ENCODE measurements at regions not wholly inside any gene's neighbourhood (a gene's known extent, or its start where the extent isn't known, plus 50 kb on each side); places are given as distances from the start of the nearest gene placed in this dataset.

DNA sequence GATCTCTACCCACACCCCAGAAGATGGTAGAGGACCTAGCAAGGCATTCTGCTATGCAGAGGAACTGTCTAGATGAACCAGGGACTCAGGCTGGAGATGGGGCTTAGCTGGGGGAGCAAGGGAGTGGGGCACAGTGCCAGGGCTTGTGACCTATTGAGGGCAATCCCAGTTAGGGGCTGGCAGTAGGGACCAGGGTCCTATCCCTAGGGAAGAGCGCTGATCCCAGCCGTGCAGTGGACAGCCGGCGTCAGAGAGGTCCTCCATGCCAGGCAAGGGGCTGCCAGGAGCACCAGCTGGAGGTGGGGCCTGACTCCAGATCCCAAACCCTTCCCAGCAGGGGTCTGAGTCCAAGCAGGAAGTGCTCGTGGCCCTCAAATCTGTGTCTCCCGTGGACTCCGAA is 52.7 kb upstream of the NEURL1B start:
- no peak for DNase-seq

- no peak for DNase-seq
These were observed 54.0 kb upstream of the NEURL1B start for GRCh38 chr5:172587061-172587405.

DNA sequence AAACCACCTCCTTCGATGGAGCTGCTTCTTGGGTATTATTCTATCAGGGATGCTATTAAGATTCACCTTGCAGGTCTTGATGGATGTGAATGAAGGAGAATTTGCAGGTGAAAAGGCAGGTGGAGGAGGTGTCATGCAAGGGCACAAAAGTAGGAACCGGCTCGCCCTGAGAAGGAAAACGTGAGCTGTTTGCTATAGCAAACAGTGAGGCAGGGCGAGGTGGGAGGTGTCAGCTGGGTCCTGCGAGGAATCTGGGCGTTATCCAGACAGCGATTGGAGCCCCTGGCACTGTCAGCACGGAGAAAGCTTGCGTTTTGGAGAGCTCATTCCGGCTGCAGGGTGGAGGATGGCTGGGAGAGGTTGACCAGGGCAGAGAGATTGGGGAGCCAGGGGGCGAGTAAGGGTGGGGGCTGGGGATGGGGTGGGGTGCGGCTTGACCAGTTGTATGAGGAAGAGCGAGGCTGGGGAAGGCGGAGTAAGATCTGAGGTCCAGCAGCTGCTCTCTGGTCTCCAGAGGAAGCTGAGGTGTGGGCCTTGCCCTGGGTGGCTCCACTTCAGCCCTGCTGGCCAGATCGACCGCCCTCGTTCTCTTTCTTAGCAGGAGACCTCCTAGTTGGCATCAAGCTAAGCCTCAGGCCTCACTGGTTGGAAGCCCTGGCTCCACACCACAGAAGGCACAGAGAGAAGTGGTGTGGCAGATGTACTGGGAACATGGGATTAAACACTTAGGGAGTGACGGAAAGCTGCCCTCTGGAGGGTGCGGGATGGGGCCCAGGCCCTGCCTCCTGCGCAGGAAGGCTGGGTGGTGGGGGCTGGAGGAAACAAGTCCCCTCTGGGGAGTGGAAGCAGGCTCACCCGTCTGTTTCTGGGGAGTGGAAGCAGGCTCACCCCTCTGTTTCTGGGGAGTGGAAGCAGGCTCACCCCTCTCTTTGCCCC is 54.7 kb upstream of the NEURL1B start:
- DNase-seq = no peak

GRCh38 chr5:172585114-172585513 is 55.9 kb upstream of the NEURL1B start:
- no peak for DNase-seq

DNA sequence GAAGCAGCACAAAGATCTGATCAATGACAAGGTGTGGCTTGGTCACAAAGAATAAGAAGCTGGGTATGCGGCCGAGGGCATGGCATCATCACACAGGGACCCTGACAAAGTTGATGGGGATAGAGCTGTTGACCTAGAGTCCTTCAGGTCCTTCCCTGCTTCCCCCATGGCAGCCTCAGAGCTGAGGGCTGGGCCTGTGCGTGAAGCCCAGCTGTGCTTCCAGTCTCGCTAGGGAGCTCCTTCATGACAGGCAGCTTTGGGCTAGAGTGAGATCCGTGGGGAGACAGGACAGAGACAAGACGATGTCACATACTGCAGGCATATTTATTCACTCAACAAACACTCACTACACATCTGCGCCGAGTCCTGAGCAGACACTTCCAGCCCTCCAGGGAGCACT is 56.4 kb upstream of the NEURL1B start:
- no peak for DNase-seq

- peak in 1 of 3 donors; percentile 10 for DNase-seq
These were observed 57.0 kb upstream of the NEURL1B start for GRCh38 chr5:172583931-172584511.

GRCh38 chr5:172582940-172583339 is 58.1 kb upstream of the NEURL1B start:
- DNase-seq = no peak

GRCh38 chr5:172581315-172581714 is 59.7 kb upstream of the NEURL1B start:
- no peak for DNase-seq

DNA sequence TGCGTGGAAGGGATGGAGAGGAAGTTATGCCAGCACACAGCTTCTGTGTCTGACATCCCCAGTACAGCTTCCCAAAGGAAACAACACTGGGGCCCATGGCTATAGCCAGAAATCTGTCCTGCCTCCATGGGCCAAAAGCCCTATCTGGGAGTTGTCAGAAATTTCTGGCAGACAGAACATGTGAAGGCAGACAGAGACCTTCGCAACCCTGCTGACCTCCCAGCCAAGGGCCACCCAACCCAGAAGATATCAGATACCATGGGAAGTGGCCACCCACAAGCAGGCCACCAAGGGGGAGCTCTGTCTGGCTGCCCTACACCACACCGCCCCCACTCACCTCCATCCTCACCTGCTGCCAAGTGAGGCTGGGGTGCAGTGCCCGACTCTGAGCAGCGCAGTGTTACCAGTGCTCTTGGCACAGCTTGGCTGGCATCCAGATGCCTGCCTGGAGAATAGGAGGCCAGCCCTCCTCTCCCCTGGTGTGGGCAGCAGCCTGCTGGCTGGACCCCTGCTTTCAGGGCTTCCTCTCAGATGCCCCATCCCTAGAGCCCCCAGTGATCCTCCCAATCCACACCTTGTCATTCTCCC is 61.6 kb upstream of the NEURL1B start:
- no peak for DNase-seq

- DNase-seq = no peak
These were observed 63.7 kb upstream of the NEURL1B start for GRCh38 chr5:172577267-172577909.

GRCh38 chr5:172575816-172576545 is 65.1 kb upstream of the NEURL1B start:
- DNase-seq = no peak

GRCh38 chr5:172575416-172575815 is 65.6 kb upstream of the NEURL1B start:
- DNase-seq = no peak

DNA sequence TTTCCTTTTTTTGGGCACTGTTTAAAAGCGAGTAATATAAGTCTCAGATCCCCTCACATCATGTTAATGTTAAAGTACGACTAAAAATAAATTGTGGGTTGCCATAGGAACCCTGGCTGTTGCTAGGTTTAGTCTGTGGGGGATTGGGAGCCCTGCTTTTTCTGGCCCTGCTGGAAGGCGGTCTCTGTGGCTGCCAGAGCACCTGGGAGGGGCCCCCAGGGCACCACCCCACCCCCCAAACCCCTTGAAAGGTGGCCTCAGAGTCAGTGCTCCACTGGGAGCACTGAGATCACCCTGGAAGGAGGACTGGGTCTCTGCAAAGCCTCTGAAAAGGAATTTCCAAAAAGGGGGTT is 66.2 kb upstream of the NEURL1B start:
- DNase-seq = no peak

GRCh38 chr5:172573986-172574870 is 66.8 kb upstream of the NEURL1B start:
- DNase-seq = no peak

DNA sequence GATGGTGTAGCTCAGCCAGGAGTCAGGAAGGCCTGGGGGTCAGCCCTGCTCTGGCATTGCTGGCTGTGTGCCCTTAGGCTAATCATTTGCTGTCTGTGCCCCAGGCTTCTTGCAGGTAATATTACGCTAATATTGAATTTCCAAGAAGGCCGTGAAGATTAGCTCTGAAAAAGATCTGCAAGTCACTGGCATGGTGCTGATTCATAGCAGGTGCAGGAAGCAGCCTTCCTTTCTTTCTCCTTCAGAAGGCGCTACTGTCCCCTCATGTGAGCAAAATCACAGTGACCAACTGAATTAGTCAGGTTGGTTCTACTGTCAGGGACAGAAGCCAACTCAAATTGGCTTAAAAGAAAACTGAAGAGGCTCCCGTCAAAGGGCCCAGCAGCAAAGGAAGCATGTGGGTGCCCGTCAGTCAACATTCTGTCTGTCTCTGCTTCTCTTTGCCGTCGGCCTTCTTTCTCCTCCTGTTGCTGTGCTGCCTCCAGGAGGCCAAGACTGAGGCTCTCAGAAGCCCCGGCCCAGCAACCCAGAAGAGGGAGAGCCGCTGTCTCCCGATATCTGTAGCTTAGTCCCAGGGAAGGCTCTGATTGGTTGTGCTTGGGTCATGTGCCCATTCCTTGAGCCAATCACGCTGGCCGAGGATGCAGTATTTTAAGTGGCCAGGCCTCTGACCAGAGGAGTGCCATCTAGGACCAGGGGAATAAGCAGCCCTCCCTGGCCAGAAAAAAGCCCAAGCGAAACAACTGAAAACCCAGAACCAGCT is 67.8 kb upstream of the NEURL1B start:
- DNase-seq = no peak

DNA sequence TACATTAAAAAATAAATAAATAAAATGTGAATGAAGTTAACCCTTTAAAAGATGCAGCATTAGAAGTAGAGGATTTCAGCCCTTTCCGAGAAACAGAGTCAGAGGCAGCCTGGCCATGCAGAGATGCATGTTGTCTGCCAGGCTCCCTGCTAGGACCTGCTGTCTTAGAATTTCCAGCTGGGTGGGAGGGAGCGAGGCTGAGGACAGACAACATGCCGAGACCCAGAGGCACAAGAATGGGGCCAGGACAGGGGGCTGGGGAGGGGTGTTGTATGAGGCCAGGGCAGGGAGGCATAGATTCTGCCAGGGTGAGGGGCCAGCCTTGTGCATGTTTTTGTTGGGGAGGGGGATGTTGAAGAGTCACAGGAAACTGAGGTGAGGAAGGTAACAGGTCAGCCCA is 68.6 kb upstream of the NEURL1B start:
- DNase-seq = no peak

DNA sequence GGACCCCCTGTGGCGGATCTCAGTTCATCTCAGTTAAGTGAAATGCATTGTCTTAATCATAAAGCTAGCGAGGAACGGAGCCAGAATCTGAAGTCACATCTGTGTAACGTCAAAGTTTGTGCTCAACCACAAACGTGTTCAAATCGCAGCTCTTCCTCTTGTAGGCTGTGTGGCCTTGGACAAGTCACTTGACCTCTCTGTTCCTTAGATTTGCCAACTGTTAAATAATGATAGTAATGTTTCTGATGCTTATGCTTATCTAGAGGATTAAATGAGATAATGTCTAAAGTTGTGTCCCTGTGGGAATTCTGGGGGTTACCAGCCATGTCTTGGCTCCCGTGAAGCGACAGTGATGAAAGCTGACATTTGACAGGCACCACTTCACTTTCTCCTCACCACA is 69.2 kb upstream of the NEURL1B start:
- no peak for DNase-seq

GRCh38 chr5:172571413-172571812 is 69.7 kb upstream of the NEURL1B start:
- no peak for DNase-seq

GRCh38 chr5:172570594-172571334 is 70.3 kb upstream of the NEURL1B start:
- no peak for DNase-seq

DNA sequence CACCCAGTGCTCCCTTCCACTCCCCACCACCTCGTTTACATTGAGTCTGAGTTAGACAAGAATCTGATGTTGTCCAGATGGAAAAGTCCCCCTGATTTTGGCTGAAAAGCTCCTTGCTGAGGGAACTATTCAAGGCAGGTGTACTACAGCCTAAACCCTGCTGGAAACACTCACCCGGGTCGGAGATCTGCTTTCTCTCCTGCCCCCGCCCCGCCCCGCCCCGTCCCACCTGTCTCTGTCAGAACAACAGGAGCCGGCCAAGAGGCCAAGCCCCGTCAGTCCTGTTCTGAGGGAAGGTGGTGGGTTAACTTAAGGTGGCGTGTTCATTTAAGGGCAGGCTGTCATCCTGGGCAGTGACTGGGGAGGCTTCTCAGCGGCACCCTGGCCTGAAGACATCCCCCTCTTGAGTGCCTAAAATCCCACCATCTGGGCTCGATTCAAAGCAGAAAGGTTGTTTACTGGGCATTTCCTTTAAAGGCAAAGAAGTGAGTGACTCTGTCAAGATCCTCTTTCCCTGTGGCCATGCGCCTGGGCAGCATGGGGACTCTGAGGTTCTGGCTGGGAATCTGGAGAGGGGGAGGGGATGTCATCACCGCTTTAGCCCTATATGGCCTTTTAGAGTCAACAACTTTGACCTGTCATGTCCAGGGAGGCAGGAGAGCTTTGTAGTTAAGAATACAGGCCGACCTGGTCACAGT is 71.1 kb upstream of the NEURL1B start:
- DNase-seq = no peak

All from suppressor macrophage treated with lipopolysaccharide for 1 hour (primary cell).